ENCODE measurements at regions not wholly inside any gene's neighbourhood (a gene's known extent, or its start where the extent isn't known, plus 50 kb on each side); places are given as distances from the start of the nearest gene placed in this dataset.

DNA sequence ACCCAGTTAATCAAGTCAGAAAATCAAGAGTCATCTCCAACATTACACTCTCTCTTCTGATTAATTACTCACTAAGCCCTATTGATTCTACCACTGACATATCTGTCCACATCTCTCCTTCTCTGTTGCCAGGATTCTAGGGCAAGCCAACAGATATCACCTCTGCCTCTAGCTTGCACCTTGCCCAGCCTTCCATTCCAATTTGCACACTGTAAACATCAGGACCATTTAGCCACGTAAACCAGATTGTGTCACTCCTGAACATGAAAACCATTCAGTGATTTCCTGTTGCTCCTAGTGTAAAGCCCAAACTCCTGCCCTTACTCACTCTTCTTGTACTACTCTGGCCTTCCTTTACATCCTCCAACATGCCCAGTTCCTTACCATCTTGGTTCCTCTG is 68.0 kb upstream of the PLS3 start:
- Mint-ChIP-seq H3K27me3 (ENCODE audit: insufficient read depth, unreplicated experiment) (peaks cover 52% of the 10 kb centered on the region), H3K27ac (ENCODE audit: low read depth, unreplicated experiment) (no peak overlapping the region), H3K9me3 (ENCODE audit: unreplicated experiment) (no peaks in the 10 kb centered on the region), H3K4me1 (ENCODE audit: insufficient read depth, unreplicated experiment) (no peaks in the 10 kb centered on the region), H3K36me3 (ENCODE audit: insufficient read depth, unreplicated experiment) (no peaks in the 10 kb centered on the region), H3K4me3 (ENCODE audit: unreplicated experiment) (no peak overlapping the region)
- no peak for DNase-seq (ENCODE audit: unreplicated experiment)
- CTCF ChIA-PET: no interaction called here
- no TSS peak for BruUV-seq (replicated peaks)
- intact Hi-C loops (cut with micrococcal nuclease): no loop called here
- POLR2A ChIA-PET: no interaction called here
- TF ChIP-seq, protein P1, sequence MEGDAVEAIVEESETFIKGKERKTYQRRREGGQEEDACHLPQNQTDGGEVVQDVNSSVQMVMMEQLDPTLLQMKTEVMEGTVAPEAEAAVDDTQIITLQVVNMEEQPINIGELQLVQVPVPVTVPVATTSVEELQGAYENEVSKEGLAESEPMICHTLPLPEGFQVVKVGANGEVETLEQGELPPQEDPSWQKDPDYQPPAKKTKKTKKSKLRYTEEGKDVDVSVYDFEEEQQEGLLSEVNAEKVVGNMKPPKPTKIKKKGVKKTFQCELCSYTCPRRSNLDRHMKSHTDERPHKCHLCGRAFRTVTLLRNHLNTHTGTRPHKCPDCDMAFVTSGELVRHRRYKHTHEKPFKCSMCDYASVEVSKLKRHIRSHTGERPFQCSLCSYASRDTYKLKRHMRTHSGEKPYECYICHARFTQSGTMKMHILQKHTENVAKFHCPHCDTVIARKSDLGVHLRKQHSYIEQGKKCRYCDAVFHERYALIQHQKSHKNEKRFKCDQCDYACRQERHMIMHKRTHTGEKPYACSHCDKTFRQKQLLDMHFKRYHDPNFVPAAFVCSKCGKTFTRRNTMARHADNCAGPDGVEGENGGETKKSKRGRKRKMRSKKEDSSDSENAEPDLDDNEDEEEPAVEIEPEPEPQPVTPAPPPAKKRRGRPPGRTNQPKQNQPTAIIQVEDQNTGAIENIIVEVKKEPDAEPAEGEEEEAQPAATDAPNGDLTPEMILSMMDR (IDR thresholded peaks at IDR 0.05; ENCODE audit: unreplicated experiment): no peak

DNA sequence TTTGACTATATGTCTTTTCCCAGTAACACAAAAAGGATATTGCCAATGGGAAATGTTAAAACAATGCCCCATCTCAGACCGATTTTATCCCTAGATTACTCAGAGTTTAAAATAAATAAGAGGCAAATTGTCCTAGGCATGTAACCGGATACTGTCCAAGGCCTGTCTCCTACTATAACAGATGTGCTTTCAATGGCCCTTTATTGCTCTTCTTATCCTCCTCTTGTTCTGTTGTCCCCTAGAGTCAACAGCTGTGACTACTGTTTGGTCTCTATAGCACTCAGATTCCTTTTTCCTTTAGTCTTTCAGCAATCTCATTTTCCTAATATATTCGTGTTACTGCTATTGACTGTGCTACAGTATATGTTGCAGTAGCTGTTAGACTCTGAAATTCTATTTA is 66.8 kb upstream of the PLS3 start:
- no peak overlapping the region for H3K4me3 Mint-ChIP-seq (ENCODE audit: unreplicated experiment)
- ChIA-PET POLR2A (no interaction called here), CTCF (interaction anchor here (0.6 to 0.7 kb wide), 2 partner anchors 80 to 199 kb away, joined by 3 to 4 read pairs; no protein-coding TSS in a partner anchor)
- H3K27me3 Mint-ChIP-seq (ENCODE audit: insufficient read depth, unreplicated experiment): peaks cover 57% of the 10 kb centered on the region
- BruUV-seq (replicated peaks): no TSS peak
- no peaks in the 10 kb centered on the region for H3K36me3 Mint-ChIP-seq (ENCODE audit: insufficient read depth, unreplicated experiment)
- no peaks in the 10 kb centered on the region for H3K9me3 Mint-ChIP-seq (ENCODE audit: unreplicated experiment)
- no peaks in the 10 kb centered on the region for H3K4me1 Mint-ChIP-seq (ENCODE audit: insufficient read depth, unreplicated experiment)
- TF ChIP-seq, protein P1 (IDR thresholded peaks at IDR 0.05; ENCODE audit: unreplicated experiment): no peak
- intact Hi-C loops (cut with micrococcal nuclease): no loop called here
- no peak overlapping the region for H3K27ac Mint-ChIP-seq (ENCODE audit: low read depth, unreplicated experiment)
- DNase-seq (ENCODE audit: unreplicated experiment): no peak

DNA sequence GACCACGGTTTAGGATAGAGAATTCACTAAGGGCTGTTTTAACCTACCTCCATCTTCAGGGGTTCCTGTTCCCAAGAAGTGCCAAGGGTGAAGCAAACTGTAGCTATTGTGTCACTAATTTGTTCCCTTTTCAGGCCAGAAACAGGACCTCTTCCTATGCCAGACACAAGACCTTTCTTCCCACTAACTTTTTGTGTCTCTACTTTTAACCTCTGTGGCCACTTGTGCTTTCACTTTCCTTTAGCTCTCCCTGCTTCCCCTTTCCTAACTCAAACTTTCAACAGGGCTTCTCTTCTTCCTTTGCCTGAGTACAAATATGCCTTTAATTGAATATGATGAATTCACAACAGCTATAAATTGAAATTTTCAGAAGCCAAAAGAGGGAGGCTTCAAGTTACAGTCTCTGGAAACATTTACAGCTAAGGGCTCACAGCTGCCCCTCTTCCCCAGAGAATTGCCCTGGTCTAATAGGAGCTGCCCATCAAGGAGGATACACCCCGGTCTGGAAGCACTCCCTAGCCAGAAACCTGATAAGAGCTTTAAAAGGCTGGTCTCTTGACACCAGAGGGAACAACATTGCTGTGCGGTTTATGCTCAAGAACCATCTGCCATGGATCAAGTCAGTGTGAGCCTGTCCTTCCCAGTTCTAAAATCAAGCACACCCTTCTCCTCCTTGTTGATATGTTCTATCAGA is 61.7 kb upstream of the PLS3 start:
- no peaks in the 10 kb centered on the region for H3K36me3 Mint-ChIP-seq (ENCODE audit: insufficient read depth, unreplicated experiment)
- intact Hi-C loops (cut with micrococcal nuclease): no loop called here
- peaks cover 65% of the 10 kb centered on the region for H3K27me3 Mint-ChIP-seq (ENCODE audit: insufficient read depth, unreplicated experiment)
- ChIA-PET CTCF (interaction anchor here (0.7 kb wide), 1 partner anchor 34 kb away, joined by 3 read pairs; no protein-coding TSS in a partner anchor), POLR2A (interaction anchor here (0.5 kb wide), 1 partner anchor 110 kb away, joined by 4 read pairs; no protein-coding TSS in a partner anchor)
- TF ChIP-seq, protein P1 (IDR thresholded peaks at IDR 0.05; ENCODE audit: unreplicated experiment): no peak
- no peak for DNase-seq (ENCODE audit: unreplicated experiment)
- H3K4me1 Mint-ChIP-seq (ENCODE audit: insufficient read depth, unreplicated experiment): no peaks in the 10 kb centered on the region
- H3K9me3 Mint-ChIP-seq (ENCODE audit: unreplicated experiment): no peaks in the 10 kb centered on the region
- no TSS peak for BruUV-seq (replicated peaks)
- H3K27ac Mint-ChIP-seq (ENCODE audit: low read depth, unreplicated experiment): no peak overlapping the region
- H3K4me3 Mint-ChIP-seq (ENCODE audit: unreplicated experiment): no peak overlapping the region

DNA sequence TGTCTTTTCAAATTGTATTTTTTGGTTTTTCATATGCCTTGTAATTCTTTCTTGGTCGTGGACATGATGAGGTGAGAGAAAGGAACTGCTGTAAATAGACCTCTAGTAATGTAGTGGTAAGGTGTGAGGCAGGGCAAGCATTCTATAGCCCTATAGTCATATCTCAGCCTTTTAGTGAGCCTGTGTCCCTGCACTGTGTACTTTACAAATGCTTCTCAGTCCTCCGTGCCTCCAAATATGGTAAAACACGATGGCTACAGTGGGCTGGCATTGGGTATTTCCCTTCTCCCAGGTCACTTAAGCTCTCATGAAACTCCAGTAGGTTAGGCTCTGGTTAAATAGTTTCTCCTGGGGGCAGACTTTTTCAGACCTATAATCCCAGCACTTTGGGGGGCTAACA is 57.9 kb upstream of the PLS3 start:
- intact Hi-C loops (cut with micrococcal nuclease): no loop called here
- no peak overlapping the region for H3K4me3 Mint-ChIP-seq (ENCODE audit: unreplicated experiment)
- ChIA-PET CTCF (no interaction called here), POLR2A (no interaction called here)
- DNase-seq (ENCODE audit: unreplicated experiment): no peak
- no peaks in the 10 kb centered on the region for H3K36me3 Mint-ChIP-seq (ENCODE audit: insufficient read depth, unreplicated experiment)
- H3K27ac Mint-ChIP-seq (ENCODE audit: low read depth, unreplicated experiment): no peak overlapping the region
- H3K9me3 Mint-ChIP-seq (ENCODE audit: unreplicated experiment): no peaks in the 10 kb centered on the region
- TF ChIP-seq, protein P1 (IDR thresholded peaks at IDR 0.05; ENCODE audit: unreplicated experiment): no peak
- BruUV-seq (replicated peaks): no TSS peak
- H3K4me1 Mint-ChIP-seq (ENCODE audit: insufficient read depth, unreplicated experiment): no peaks in the 10 kb centered on the region
- H3K27me3 Mint-ChIP-seq (ENCODE audit: insufficient read depth, unreplicated experiment): peaks cover 44% of the 10 kb centered on the region
